Renal pelvis (tissue), 1 donor: ENCODE measurements at regions not wholly inside any gene's neighbourhood (a gene's known extent, or its start where the extent isn't known, plus 50 kb on each side); places are given as distances from the start of the nearest gene placed in this dataset.
"Not testable (repeated sequence)": the region's sequence is repeated elsewhere in the genome, so short reads cannot be mapped to it uniquely, and the experiment has no call there.

Experiments
- DNase-seq: peaks from one replicate; pipeline ENCODE4 v3.0.0-alpha.2; 2013

DNA sequence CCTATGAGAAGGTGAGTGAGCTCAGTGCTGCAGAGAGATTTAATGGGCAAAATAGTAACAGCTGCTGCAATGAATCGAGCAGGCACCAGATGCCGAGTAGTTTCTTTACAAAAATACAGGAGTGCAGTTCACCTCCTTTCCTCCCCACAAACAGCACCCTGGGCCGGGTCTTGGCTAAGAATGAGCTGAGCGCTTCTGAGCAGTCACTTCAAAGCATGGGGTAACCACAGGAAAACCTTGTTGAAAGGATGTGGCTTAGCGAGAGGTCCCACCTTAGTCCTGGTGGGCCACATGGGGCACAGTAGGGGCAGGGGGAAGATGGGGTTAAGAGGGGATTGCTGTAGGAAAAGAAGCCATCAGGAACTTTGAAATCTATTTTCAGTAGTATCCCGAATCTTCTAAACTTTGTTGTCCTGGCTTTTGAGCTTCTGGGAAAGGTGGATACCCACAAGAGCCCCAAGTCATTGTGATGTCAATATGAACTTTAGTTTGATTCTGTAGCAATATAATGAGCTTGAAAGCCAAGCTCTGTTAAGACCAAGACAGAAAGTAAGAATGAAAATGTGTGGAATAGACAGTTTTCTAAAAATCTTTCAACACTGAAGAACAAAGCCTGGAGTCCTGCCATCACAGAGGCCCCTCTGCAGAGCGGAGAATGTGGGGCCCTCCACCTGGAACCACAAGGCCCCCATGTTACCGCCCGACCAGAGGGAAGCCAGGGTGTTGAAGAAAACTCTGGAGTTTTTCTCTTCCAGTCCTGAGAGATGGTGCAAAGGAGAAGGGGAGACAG lies 101.0 kb upstream of the ZNF236 start:
- DNase-seq: no peak

DNA sequence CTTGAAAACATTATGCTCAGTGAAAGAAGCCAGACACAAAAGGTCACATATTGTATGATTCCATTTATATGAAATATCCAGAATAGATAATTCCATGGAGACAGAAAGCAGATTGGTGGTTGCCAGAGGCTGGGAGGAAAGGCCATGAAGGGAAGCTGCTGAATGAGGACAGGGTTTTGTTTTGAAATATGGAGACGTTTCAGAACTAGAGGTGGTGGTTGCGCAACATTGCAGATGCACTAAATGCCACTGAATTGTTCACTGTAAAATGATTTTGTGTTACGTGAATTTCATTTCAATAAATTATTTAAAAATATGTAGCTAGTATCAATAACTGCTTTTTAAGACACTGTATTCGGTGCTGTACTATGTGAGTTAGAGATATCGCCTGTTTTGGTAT lies 101.7 kb upstream of the ZNF236 start:
- DNase-seq: no peak

DNA sequence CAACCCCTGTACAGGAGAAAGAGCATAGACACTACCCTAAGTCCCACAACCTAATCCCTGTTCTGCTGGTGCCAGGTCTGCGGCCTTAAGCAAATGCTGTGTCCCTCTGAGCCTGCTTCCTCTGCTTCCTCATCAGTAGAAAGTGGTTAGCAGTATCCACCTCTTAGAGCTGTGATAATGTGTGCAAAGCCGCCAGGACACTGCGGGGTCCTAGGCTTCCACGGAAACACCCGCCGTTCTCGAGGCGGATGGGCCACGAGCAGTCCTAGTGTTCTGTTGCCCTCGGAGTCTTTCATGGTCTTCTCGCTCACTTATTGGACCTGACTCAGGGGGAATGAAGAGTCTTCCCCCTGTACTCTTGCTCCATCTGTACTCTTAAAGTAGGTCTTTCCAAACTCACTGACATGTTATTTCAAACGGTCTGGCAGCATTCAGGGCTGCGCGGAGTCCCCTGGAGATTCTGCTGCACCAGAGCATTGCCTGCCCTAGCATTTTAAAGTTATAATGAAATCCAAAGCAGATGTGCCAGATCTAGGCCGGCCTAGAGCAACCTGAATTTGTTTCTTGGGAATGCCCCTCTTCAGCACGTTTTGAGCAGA lies 107.2 kb upstream of the ZNF236 start:
- no peak for DNase-seq

DNA sequence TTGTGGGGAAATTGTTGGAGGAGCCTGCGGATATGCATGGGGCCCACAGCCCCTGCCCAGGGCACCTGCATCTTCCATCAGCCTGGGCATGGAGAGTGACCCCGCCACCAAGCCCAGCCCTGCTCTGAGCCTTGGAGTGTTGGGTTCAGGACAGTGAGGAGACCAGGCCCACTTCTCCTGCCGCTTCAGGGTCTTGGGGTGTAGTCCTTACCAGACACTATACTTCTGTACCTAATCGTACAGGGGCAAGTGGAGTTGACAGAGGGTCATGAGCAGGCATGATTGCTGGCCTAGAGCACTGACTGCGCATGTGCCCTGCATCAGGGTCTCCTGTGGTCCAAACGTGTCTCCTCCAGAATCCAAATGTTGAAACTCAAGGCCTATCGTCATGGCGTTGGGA lies 108.9 kb upstream of the ZNF236 start:
- DNase-seq: no peak

DNA sequence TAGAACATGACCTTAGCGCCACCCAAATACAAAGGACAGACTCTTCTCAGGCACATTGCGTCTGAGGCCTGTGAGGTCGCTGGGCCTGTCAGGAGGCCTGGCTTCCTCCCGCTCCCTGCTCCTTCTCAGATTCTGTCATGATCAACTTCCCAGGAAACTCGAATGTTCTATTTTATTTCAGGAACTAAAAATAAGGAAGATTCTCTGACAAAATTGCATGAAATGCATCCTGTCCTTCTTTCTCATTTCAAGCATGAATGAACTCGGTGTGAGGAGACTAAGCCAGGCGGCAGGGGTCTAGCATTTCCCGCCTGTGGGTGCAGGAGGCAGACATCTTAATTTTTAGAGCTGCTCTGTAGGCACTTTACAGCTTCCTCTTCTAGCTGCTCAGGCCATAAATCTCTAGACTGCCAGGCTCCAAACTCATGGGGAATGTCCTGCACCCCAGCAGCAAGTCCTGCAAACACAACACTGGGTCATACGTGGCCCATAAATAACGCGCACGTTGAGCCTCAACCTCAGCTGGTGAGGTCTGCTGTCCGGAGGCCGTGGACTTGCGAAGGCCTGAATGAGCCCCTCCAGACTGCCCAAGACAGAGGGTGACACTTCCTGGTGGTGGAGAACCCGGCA lies 109.7 kb upstream of the ZNF236 start:
- DNase-seq: no peak

DNA sequence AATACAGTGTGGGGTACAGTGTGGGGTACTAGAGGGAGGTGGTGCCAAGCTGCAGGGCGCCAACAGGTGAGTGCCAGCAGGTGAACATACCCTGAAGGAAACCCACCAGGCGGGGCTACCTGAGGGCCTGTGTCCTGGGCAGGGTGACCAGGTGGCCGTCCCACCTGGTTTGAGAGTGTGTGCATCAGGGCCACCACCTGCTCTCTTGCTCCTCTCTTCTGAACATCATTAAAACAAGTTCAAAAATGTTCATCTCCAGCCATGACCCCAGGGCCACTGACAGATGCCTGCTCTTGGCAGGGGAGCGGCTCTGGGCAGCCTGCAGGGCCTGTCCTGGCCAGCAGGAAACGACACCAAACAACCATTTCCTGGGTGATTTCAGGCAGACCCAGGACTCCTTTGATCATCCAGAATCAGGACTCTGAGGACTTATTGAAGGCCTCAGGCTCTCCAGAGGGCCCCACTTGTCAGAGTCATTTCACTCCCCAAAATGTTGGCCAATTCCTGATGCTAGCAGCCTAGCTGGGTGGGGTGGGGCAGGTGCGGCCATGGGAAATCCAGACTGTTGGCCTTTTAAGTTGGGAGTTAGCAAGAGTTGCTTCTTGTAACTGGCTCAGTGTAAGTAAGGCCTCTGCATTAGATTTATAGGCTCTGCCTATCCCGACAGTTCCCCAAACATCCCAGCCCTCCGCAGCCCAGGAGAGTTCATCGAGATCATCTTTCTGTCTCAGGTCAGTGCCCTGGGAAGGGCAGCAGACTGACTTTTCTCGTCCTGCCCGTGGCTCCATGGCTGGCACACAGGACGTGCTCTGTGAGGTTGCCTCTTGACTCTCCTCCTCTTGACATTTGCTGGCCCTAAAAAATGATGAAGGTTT lies 111.5 kb upstream of the ZNF236 start:
- no peak for DNase-seq

DNA sequence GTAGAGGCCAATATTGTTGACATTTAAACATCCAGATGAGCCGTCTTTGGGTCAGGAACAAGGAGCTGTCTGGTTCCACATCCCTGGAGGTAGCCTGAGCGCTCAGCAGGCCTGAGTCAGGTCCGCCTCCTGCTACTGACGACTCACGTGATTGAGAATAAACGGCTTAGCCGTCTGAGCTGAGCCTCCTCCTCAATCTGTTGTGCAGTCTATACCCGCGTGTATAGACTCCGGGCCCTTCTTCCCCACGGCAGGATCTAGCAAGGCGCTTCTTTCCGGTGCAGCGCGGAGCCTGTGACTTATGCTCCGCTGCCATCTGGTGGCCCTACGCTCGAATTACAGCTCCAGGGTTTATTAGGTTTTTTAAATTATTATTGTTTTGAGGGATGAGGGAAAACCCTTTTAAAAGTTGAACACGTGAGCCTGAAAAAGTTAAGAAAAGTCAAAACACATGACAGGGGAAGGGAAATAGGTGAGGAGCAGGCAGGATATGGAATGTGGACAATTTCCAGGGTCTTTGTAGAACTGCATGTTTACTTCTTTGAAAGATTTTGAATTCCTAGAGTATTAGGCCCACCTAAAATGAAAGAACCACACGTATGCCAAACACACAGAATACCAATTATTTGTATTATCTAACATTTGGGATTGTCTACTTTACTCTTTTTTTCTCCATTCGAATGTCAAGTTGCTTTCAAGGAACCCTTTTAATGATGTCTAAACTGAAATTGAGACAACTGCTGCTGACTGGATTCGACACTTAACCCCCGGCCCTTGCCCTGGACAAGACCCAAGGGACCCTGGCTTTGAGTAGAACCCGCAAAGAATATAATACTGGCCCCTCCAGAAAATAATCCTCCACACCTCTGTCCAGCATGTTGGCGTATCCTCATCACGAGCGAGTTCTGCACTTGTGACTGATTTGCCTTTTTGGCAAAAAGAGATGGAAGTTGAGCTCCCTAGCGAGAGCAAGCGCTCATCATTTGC lies 112.4 kb upstream of the ZNF236 start:
- DNase-seq: no peak

DNA sequence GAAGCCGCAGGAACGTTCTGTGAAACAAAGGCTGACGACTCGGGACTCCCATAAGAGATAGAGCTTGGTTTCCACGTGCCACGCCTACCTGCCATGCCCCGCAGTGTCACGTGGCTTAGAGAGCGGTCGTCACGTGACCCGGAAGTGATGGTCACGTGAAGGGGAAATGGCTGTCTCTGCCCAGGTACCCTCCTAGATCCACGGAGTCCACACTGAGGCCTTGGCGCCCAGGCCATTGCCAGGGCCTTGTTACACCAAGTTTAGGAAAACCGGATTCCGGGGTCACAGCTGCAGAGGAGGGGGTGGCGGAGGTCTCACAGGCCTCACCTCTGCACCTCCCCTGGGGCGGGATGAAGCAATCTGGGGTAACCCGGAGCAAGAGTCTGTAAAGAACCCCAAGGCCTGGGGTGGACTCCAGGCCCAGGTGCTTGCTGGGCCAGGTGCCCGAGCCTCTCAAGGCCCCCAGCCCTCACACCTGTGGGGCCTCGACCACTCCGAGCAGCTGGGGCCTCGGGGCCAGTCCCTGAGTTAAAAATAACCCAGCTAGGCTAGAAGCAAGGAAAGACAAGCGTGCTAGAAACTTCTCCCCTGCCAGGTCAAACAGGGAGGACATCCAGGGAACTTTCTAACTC lies 113.5 kb upstream of the ZNF236 start:
- no peak for DNase-seq

DNA sequence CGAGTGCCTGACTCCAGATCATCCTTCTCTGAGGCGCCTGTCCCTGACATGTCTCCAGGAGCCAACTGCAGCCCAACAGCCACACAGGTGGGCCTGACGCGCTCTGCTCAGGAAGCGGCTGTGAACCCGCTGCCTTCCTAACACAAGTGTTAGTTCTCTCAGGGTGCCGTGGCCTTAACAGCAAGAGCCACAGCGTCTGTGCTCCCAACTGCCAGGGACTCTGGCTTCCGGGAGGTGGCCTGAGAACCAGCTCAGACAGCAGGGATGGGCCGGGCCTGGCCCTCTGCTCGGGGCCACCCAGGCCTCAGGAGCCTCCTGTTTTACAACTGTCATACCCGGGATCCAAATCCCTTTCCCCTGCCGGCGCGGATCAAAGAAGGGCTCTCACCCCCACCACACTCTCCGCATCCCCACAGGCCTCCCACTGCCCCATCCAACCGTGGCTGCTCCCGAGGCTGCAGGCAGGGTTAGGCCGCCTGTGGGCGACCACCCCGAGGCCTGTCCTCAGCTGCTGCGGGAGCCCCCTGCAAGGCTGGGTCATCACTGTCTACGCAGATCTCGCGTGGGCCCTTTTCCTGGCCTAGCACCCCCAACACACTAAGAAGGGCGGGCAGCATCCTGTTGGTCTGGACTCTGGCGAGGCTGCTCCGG lies 114.2 kb upstream of the ZNF236 start:
- DNase-seq: no peak

DNA sequence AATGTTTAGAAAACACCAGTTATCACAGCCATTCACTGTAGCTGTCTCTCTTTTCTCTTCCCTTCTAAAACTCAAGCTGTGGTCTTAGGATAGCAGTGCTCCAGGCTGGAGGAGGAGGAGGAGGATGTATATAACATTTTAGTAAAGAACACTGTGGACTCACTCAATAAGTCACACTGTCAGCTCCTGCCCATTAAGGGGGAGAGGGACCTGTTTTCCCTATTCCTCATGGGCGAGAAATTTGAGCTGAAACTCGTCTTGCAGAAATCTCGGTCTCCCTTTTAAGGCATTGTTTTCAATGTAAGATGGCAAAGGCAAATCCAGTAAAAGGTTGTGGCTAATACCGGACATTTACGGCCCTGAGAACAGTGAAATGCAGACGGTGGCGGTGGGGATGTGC lies 114.8 kb upstream of the ZNF236 start:
- DNase-seq: no peak

DNA sequence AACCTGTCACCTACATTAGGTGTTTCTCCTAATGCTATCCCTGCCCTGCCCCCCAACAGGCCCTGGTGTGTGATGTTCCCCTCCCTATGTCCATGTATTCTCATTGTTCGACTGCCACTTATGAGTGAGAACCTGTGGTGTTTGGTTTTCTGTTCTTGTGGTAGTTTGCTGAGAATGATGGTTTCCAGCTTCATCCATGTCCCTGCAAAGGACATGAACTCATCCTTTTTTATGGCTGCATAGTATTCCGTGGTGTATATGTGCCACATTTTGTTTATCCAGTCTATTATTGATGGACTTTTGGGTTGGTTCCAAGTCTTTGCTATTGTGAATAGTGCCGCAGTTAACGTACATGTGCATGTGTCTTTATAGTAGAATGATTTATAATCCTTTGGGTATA lies 117.8 kb upstream of the ZNF236 start:
- DNase-seq: not testable (repeated sequence)

DNA sequence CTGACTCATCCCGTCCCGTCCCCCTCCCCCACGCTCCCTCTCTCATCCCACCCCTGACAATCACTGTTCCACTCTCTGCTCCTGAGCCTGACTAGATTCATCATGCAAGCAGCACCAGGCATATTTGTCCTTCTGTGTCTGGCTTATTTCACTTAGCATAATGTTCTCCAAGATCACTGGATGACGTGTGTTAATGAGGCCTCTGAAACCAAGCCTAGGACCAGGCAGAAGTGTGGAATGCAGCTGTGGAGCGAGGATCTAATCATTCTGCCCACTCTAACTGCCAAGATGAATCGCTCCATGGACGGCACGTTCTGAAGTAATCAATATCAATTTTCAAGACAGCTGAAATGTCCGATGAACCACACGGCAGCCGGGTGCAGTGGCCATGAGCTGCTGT lies 122.4 kb upstream of the ZNF236 start:
- no peak for DNase-seq

DNA sequence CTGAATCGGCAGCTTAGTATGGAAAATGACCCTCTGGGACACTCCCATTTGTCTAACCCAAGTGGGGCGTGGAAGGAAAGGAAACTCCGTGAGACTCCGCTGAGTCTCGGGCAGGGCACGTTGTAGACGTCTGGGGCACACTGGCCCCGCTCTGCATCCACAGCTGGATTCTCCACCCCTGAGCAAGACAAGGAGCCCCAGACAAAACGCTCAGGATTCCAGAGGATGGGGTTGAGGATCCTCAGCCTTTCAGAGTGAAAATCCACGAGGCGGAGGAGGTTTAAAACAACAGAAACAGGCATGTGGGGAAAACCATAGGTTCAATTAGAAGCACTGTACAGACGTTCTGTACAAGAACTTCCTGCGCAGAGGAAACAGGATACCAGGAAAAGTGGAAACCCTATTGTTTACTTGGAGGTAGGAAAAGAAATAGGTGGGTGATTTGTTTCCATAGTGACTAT lies 124.9 kb upstream of the ZNF236 start:
- DNase-seq: peak; percentile 72

DNA sequence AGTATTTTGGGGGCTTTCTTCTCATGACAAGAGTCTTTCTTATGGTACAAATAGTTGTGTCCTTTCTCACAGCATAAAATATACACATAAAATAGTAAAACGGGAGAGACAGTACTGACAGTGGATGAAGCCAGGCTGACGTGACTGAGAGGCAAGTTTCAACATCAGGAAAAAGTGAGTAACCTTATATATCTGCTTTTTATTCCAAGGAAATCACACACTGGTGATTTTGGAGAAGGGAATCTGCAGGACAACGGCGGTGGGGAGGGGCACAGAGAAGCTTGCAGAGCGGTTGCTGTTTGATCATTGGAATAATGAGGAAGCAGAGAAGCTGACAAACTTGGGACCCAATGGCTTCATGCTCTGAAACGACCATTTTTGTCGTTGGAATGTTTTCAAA lies 130.6 kb upstream of the ZNF236 start:
- DNase-seq: no peak

DNA sequence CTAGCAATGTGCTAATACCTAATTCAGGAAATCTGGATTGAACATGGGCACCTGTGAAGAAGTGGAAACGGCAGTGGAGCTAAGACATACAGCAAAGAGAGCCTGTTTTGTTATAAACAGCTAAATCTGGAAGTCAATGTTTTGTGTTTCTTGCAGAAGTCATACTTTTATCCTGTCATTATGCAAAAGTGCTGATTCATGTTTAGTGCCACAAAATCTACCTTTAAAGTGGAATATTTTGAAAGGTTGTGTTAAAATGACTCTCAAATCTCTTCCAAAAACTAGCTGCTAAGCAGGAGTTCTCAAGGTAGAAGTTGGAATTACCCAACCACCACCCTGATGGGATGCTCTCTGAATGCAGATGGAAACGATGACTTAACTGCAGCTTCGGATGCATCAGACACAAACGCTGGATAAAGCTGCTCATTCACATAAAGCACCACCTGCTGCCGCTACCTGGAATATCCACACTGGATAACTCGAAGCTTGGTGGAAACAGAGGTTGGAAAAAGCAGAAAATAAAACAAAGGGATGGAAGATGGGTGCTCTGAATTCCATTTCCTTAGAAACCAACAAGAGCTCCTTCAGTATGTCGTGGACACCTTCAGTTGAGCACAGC lies 132.6 kb upstream of the ZNF236 start:
- no peak for DNase-seq

DNA sequence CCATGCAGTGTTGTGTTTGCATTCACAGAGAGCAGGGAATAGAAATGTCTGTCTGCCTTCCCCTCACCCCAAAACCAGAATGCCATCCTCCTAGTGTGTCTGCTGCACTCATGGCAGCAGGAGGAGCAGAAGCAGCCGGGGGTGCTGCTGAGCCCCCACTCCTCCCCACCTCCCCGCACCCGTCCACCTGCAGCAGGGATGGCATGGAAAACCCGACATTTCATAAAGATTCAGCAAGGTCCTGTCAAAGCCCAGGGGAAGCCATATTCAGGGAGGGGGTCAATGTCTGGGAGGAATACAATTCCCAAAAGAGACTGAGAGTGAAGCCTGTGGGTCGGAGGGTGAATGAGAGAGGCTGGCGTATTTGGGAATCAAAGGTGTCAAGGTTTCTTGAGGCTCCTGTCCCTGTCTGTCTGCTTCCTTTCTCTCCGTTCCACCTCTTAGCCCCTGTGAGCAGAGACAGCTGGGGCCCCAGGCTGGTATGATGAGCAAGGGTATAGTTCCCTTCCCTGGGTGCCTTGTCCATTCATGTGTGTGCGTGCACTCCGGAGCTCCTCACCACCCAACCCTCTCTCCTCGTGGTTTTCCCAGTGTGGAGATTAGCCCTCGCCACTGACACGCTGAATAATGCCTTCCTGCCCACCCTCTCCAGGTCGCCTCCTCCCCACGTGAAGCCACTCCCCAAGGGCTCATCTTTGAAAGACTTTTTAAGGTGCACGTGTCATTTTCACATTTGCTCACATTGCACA lies 133.5 kb upstream of the ZNF236 start:
- DNase-seq: no peak

DNA sequence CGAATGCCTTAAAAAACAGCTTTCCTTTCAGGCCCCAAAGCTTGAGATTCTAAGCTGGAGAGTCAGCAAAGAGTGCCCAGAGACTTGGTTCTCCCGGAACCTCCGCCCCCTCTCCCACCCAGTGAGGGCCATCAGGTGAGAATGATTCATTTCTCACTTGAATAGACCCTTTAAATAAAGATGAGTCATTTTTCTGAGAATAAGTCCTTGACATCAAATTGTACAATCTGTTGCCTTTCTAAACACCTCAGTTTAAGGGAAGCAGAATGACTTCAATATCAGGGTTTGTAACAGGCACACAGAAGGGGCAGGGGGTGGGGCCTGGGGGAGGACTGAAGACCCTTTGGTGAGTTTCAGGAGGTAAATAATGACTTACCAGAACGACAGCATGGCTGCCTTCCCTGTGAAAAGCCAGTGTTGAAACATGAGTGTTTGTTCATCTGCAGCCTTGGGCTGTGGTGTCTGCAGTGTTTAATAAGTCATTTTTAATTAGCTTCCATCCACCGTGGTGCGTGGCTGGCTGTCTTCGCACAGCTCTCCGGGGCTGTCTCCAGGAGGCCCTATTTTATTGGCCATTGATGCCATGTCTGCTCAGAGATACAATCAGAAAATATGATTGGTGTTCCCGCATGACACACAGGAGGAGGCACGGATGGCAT lies 134.9 kb upstream of the ZNF236 start:
- no peak for DNase-seq

DNA sequence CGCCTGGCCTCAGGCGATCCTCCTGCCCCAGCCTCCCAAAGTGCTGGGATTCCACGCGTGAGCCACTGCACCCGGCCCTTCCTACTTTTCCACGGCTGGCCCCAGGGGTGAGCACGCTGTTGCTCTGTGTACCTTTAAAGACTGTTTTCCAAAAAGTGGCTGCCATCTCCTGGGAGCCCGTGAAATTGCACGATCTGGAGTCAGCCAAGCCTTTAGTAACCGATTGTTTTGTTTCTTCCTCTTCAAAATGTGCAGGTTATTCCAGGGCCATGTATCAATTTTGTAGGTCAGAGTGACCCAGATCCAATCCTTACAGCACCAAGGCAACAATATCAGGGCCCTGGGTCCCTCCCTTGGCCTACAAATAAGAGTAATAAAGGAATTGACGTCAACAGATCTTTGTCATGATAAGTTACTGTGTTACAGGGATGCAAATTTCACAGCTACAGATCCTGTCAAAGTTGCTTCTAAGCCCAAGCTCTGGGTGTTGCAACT lies 135.6 kb upstream of the ZNF236 start:
- DNase-seq: peak; percentile 65
